ENCODE measurements at regions not wholly inside any gene's neighbourhood (a gene's known extent, or its start where the extent isn't known, plus 50 kb on each side); places are given as distances from the start of the nearest gene placed in this dataset.

- no peak for DNase-seq (ENCODE audit: low read depth)
- TF ChIP-seq CTCF (IDR thresholded peaks at IDR 0.05; ENCODE audit: insufficient read depth, low read depth, low read length, missing control alignments): no peak
- H3K4me3 ChIP-seq (ENCODE audit: low read depth, low read length): no peak overlapping the region
These were observed 62.4 kb upstream of the C10orf90 start for GRCh38 chr10:126732868-126733267.

- TF ChIP-seq CTCF (IDR thresholded peaks at IDR 0.05; ENCODE audit: insufficient read depth, low read depth, low read length, missing control alignments): no peak
- no peak for DNase-seq (ENCODE audit: low read depth)
- H3K4me3 ChIP-seq (ENCODE audit: low read depth, low read length): no peak overlapping the region
These were observed 63.5 kb upstream of the C10orf90 start for GRCh38 chr10:126734015-126734414.

GRCh38 chr10:126734967-126735366, 64.5 kb upstream of the C10orf90 start:
- no peak for TF ChIP-seq CTCF (IDR thresholded peaks at IDR 0.05; ENCODE audit: insufficient read depth, low read depth, low read length, missing control alignments)
- H3K4me3 ChIP-seq (ENCODE audit: low read depth, low read length): no peak overlapping the region
- DNase-seq (ENCODE audit: low read depth): no peak

- DNase-seq (ENCODE audit: low read depth): no peak
- TF ChIP-seq CTCF (IDR thresholded peaks at IDR 0.05; ENCODE audit: insufficient read depth, low read depth, low read length, missing control alignments): no peak
- no peak overlapping the region for H3K4me3 ChIP-seq (ENCODE audit: low read depth, low read length)
These were observed 65.6 kb upstream of the C10orf90 start for GRCh38 chr10:126736142-126736541.

- TF ChIP-seq CTCF (IDR thresholded peaks at IDR 0.05; ENCODE audit: insufficient read depth, low read depth, low read length, missing control alignments): no peak
- no peak for DNase-seq (ENCODE audit: low read depth)
- H3K4me3 ChIP-seq (ENCODE audit: low read depth, low read length): no peak overlapping the region
These were observed 66.2 kb upstream of the C10orf90 start for GRCh38 chr10:126736727-126737126.

- DNase-seq (ENCODE audit: low read depth): no peak
- no peak for TF ChIP-seq CTCF (IDR thresholded peaks at IDR 0.05; ENCODE audit: insufficient read depth, low read depth, low read length, missing control alignments)
- no peak overlapping the region for H3K4me3 ChIP-seq (ENCODE audit: low read depth, low read length)
These were observed 67.5 kb upstream of the C10orf90 start for GRCh38 chr10:126738001-126738400.

GRCh38 chr10:126744571-126744970, 74.1 kb upstream of the C10orf90 start:
- no peak overlapping the region for H3K4me3 ChIP-seq (ENCODE audit: low read depth, low read length)
- TF ChIP-seq CTCF (IDR thresholded peaks at IDR 0.05; ENCODE audit: insufficient read depth, low read depth, low read length, missing control alignments): no peak
- DNase-seq (ENCODE audit: low read depth): no peak

Data from GM12865 (cell line).